ENCODE measurements at regions not wholly inside any gene's neighbourhood (a gene's known extent, or its start where the extent isn't known, plus 50 kb on each side); places are given as distances from the start of the nearest gene placed in this dataset.

- no peak for TF ChIP-seq SIN3A (IDR thresholded peaks at IDR 0.05; ENCODE audit: borderline replicate concordance, insufficient read depth, low read length)
These were observed 54.8 kb upstream of the SRD5A3 start for GRCh38 chr4:55291227-55291640.

- TF ChIP-seq REST (IDR thresholded peaks at IDR 0.05; ENCODE audit: insufficient read depth in 1 of 2, low read depth in 2 of 2, low read length in 2 of 2), result no peak
- no peak for TF ChIP-seq POLR2AphosphoS5 (IDR thresholded peaks at IDR 0.05; ENCODE audit: low read depth, low read length)
- TF ChIP-seq SIN3A (IDR thresholded peaks at IDR 0.05; ENCODE audit: borderline replicate concordance, insufficient read depth, low read length), result no peak
- TF ChIP-seq TAF1 (IDR thresholded peaks at IDR 0.05; ENCODE audit: borderline replicate concordance, insufficient read depth, low read length), result no peak
- TF ChIP-seq FOXP2 (optimal IDR thresholded peaks at IDR 0.05; ENCODE audit: borderline replicate concordance, extremely low read depth, extremely low read length, insufficient read depth), result no peak
These were observed 49.9 kb upstream of the SRD5A3 start for GRCh38 chr4:55296096-55296495.

Data from PFSK-1 (cell line).